Neuronal stem cell (in vitro differentiated cells): ENCODE measurements at regions not wholly inside any gene's neighbourhood (a gene's known extent, or its start where the extent isn't known, plus 50 kb on each side); places are given as distances from the start of the nearest gene placed in this dataset.

Experiments
- DNase-seq: peaks from one replicate; pipeline ENCODE4 v3.0.0-alpha.2; 2013; ENCODE audit warnings: low spot score
- H2AFZ ChIP-seq: one replicate; pipeline ENCODE4 v1.6.1; 2013; ENCODE audit warnings: mild to moderate bottlenecking, low read length, inconsistent platforms
- H2AK5ac ChIP-seq: 2 replicates; pipeline ENCODE4 v1.6.1; 2013; ENCODE audit warnings: low read depth, mild to moderate bottlenecking, inconsistent platforms, low read length, moderate library complexity, mixed read lengths
- H2BK120ac ChIP-seq: 2 replicates; pipeline ENCODE4 v1.6.1; 2013; ENCODE audit warnings: low read depth, mild to moderate bottlenecking, inconsistent platforms, low read length, moderate library complexity, mixed read lengths
- H2BK12ac ChIP-seq: one replicate; pipeline ENCODE4 v1.6.1; 2013; ENCODE audit warnings: low read length, inconsistent platforms
- H2BK15ac ChIP-seq: 2 replicates; pipeline ENCODE4 v1.6.1; 2013; ENCODE audit warnings: mild to moderate bottlenecking, low read length, inconsistent platforms, mixed read lengths
- H2BK5ac ChIP-seq: one replicate; pipeline ENCODE4 v1.6.1; 2013; ENCODE audit warnings: inconsistent platforms, mild to moderate bottlenecking, low read length, moderate library complexity
- H3K14ac ChIP-seq: one replicate; pipeline ENCODE4 v1.6.1; 2013; ENCODE audit warnings: low read length, inconsistent platforms
- H3K18ac ChIP-seq: 2 replicates; pipeline ENCODE4 v1.6.1; 2013; ENCODE audit warnings: low read length, inconsistent platforms
- H3K23ac ChIP-seq: 2 replicates; pipeline ENCODE4 v1.6.1; 2013; ENCODE audit warnings: low read depth, mild to moderate bottlenecking, mixed read lengths, low read length, inconsistent platforms; ENCODE audit not compliant: poor library complexity
- H3K27ac ChIP-seq: replicated peaks from 3 replicates; pipeline ENCODE4 v1.5.1; 2013; ENCODE audit warnings: low read length, inconsistent platforms
- H3K27me3 ChIP-seq, 3 experiments: 2 replicates each; pipeline ENCODE4 v1.6.1; 2013; ENCODE audit warnings: low read length in 3 of 3, mild to moderate bottlenecking in 2 of 3, inconsistent platforms in 1 of 3, low read depth in 1 of 3, mixed read lengths in 1 of 3, moderate library complexity in 1 of 3; ENCODE audit not compliant: control insufficient read depth in 3 of 3, insufficient read depth in 3 of 3
- H3K36me3 ChIP-seq, 2 donors: replicated peaks in 1 of 2; 2 replicates each; pipeline ENCODE4 v1.6.1; 2013; ENCODE audit warnings: low read length in 2 of 2; ENCODE audit not compliant: control insufficient read depth in 2 of 2, insufficient read depth in 2 of 2
- H3K4ac ChIP-seq: 2 replicates; pipeline ENCODE4 v1.6.1; 2013; ENCODE audit warnings: inconsistent platforms, mild to moderate bottlenecking, low read length, moderate library complexity
- H3K4me1 ChIP-seq, 2 donors: 1 replicate in 1 of 2; 2 replicates in 1 of 2; pipeline ENCODE4 v1.6.1; 2013; ENCODE audit warnings: low read length in 2 of 2, low read depth in 1 of 2; ENCODE audit not compliant: control insufficient read depth in 2 of 2, insufficient read depth in 1 of 2
- H3K4me2 ChIP-seq: one replicate; pipeline ENCODE4 v1.6.1; 2013; ENCODE audit warnings: mild to moderate bottlenecking, low read length, inconsistent platforms; ENCODE audit not compliant: insufficient read depth, poor library complexity, severe bottlenecking
- H3K4me3 ChIP-seq, 2 donors: 2 replicates each; pipeline ENCODE4 v1.5.1; 2013; ENCODE audit warnings: low read length in 2 of 2, mild to moderate bottlenecking in 2 of 2, inconsistent platforms in 1 of 2, moderate library complexity in 1 of 2
- H3K79me1 ChIP-seq: one replicate; pipeline ENCODE4 v1.6.1; 2013; ENCODE audit warnings: low read depth, mild to moderate bottlenecking, inconsistent platforms, low read length, moderate library complexity
- H3K9ac ChIP-seq: one replicate; pipeline ENCODE4 v1.6.1; 2013; ENCODE audit warnings: mild to moderate bottlenecking, low read depth, low read length, inconsistent platforms; ENCODE audit not compliant: poor library complexity
- H3K9me3 ChIP-seq, 2 donors: replicated peaks in 1 of 2; 2 replicates each; pipeline versions ENCODE3 to v1.6.1; 2013; ENCODE audit warnings: low read length in 2 of 2, mild to moderate bottlenecking in 2 of 2, inconsistent platforms in 1 of 2, low read depth in 1 of 2, mixed read lengths in 1 of 2, moderate library complexity in 1 of 2; ENCODE audit not compliant: control insufficient read depth in 2 of 2, insufficient read depth in 1 of 2
- H4K8ac ChIP-seq: one replicate; pipeline ENCODE4 v1.6.1; 2013; ENCODE audit warnings: low read depth, mild to moderate bottlenecking, inconsistent platforms, low read length, moderate library complexity
- H4K91ac ChIP-seq: one replicate; pipeline ENCODE4 v1.6.1; 2013; ENCODE audit warnings: low read length, low read depth, mild to moderate bottlenecking, inconsistent platforms; ENCODE audit not compliant: poor library complexity
- WGBS, 2 donors: extraction: QIAGEN DNeasy Blood & Tissue Kit; methylation state at CpG; one replicate each; pipeline ENCODE4 v1.1.7; 2013; ENCODE audit warnings: missing lambda C conversion rate in 2 of 2, mixed read lengths in 1 of 2; ENCODE audit not compliant: insufficient read length in 2 of 2, insufficient replicate concordance in 1 of 2; ENCODE audit errors: extremely low coverage in 2 of 2; 5-methylcytosine and 5-hydroxymethylcytosine counted together

DNA sequence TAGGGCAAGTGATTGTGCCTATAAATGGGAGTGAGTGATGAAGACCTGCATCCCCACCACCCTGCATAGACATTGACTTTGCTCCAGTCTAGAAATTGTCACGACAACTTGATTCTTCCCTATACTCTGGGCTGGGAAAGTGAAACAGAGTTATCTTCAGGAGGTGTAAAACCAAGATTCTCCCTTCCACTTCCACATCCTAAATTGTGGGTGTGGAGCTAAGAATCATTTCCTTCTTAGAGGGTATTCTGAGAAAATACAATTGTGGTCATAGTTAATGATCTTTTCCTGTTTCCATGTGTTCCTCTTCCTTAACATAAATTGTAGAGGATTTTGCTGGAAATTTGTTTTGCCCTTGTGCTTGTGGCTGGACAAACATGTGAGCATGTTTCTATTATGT is 96.8 kb upstream of the PJA2 start:
- Histone ChIP-seq H3K36me3 (no peaks in the 10 kb centered on the region), H3K4me1 (no peaks in the 10 kb centered on the region), H3K4me3 (no peak overlapping the region), H3K14ac (no peak overlapping the region), H2AFZ (no peak overlapping the region), H3K4me2 (no peak overlapping the region), H2BK15ac (no peak overlapping the region), H3K27ac (no peak overlapping the region), H4K91ac (no peak overlapping the region), H3K9ac (no peak overlapping the region), H3K79me1 (no peaks in the 10 kb centered on the region), H2BK12ac (no peak overlapping the region), H3K9me3 (no peaks in the 10 kb centered on the region), H2AK5ac (no peak overlapping the region), H3K4ac (no peak overlapping the region), H3K27me3 (no peaks in the 10 kb centered on the region), H4K8ac (no peak overlapping the region), H3K18ac (no peak overlapping the region), H2BK5ac (no peak overlapping the region), H2BK120ac (no peak overlapping the region), H3K23ac (no peak overlapping the region)
- no peak for DNase-seq
- WGBS, 2 donors: no CpG with 5 or more reads among the region's 1 CpG

DNA sequence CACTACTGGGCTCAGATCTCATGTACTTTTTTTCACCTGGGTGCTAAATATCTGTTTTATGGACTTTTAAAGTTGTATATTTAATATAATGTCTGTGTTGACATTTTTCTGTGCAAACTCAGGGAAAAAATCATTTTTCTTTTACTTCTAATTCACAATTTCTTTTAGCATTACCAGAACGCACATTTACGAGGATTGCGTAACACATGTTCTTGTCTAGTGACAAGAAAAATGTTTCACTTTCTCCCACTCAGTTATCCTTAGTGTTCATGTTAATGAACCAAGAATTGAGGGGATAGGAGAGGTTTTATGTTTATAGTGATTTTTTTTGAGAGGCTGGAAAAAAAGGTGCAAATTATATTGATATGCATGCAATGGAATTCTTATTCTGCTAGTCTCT is 86.3 kb upstream of the PJA2 start:
- no peaks in the 10 kb centered on the region for H3K79me1 ChIP-seq
- no peak overlapping the region for H2BK5ac ChIP-seq
- no peak overlapping the region for H3K27ac ChIP-seq
- H3K14ac ChIP-seq: no peak overlapping the region
- no peak overlapping the region for H2AFZ ChIP-seq
- no peak overlapping the region for H2BK120ac ChIP-seq
- no peaks in the 10 kb centered on the region for H3K4me1 ChIP-seq
- no peak overlapping the region for H3K9ac ChIP-seq
- no peak overlapping the region for H4K91ac ChIP-seq
- no peaks in the 10 kb centered on the region for H3K27me3 ChIP-seq
- no peak overlapping the region for H2BK12ac ChIP-seq
- H3K9me3 ChIP-seq: no peaks in the 10 kb centered on the region
- no peak overlapping the region for H3K4ac ChIP-seq
- no peak overlapping the region for H4K8ac ChIP-seq
- H2BK15ac ChIP-seq: no peak overlapping the region
- H3K36me3 ChIP-seq: no peaks in the 10 kb centered on the region
- no peak overlapping the region for H3K18ac ChIP-seq
- WGBS, 2 donors: no CpG with 5 or more reads among the region's 3 CpGs
- no peak overlapping the region for H3K4me2 ChIP-seq
- no peak overlapping the region for H3K4me3 ChIP-seq
- no peak overlapping the region for H3K23ac ChIP-seq
- H2AK5ac ChIP-seq: no peak overlapping the region
- no peak for DNase-seq

DNA sequence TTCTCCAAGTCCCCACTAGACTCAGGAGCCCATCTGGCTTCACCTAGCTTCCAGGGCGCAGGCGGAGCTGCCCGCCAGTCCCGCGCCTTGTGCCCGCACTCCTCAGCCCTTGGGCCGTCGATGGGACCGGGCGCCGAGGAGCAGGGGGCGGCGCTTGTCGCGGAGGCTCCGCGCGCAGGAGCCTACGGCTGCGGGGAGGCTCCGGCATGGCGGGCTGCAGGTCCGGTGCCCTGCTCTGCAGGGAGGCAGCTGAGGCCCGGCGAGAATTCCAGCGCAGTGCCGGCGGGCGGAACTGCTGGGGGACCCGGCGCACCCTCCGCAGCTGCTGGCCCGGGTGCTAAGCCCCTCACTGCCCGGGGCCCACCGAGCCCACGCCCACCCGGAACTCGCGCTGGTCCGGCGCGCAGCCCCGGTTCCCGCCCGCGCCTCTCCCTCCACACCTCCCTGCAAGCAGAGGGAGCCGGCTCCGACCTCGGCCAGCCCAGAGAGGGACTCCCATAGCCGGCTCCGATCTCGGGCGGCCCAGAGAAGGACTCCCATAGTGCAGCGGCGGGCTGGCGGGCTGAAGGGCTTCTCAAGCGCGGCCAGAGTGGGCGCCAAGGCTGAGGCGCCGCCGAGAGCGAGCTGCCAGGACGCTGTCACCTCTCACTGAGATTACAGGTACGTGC is 78.1 kb upstream of the PJA2 start:
- Histone ChIP-seq H4K8ac (peak overlapping the region; percentile 74), H2BK12ac (no peak overlapping the region), H3K18ac (no peak overlapping the region), H2BK15ac (no peak overlapping the region), H3K27me3 (no peaks in the 10 kb centered on the region), H3K36me3 (no peaks in the 10 kb centered on the region), H2BK5ac (no peak overlapping the region), H2AK5ac (no peak overlapping the region), H3K14ac (no peak overlapping the region), H3K79me1 (no peaks in the 10 kb centered on the region), H3K4ac (no peak overlapping the region), H3K4me3 (no peak overlapping the region), H3K9ac (no peak overlapping the region), H2BK120ac (no peak overlapping the region), H3K23ac (no peak overlapping the region), H3K9me3 (peaks cover 0 to 2% of the 10 kb centered on the region in 2 donors), H4K91ac (no peak overlapping the region), H3K27ac (no peak overlapping the region), H3K4me2 (no peak overlapping the region), H3K4me1 (no peaks in the 10 kb centered on the region), H2AFZ (no peak overlapping the region)
- DNase-seq: no peak
- no CpG with 5 or more reads among the region's 65 CpGs for WGBS, 2 donors

DNA sequence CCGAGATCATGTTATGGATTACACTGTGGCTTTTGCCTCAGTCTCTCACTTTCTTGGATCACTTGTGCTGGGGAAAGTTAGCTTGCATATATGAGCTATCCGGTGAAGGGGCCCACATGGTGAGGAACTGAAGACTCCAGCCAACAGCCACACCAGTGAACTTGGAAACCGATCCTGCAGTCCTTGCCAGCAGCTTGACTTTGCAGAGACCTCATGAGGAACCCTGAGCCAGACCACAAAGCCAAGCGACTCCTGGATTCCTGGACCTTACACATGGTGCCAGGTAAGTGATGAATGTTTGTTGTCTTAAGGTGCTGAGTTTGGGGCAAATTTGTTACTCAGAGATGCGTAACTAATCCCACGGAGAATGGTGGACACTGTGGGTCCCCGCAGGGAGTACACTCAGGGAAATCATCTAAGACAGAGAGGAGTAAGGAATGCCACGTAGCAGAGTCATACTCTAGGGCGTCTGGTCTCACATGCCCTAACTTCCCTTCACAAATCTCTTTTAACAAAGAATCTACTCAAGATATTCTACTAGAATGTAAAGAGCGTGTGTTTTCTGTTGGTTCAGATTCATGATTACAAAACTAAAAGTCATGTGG is 76.5 kb upstream of the PJA2 start:
- H4K91ac ChIP-seq: no peak overlapping the region
- H3K4me3 ChIP-seq: no peak overlapping the region
- DNase-seq: no peak
- no peak overlapping the region for H3K14ac ChIP-seq
- H3K23ac ChIP-seq: no peak overlapping the region
- H3K9ac ChIP-seq: no peak overlapping the region
- no peak overlapping the region for H3K4me2 ChIP-seq
- H2BK12ac ChIP-seq: no peak overlapping the region
- no peak overlapping the region for H3K27ac ChIP-seq
- H3K79me1 ChIP-seq: no peaks in the 10 kb centered on the region
- H2BK120ac ChIP-seq: no peak overlapping the region
- no peaks in the 10 kb centered on the region for H3K36me3 ChIP-seq
- no peaks in the 10 kb centered on the region for H3K4me1 ChIP-seq
- no peak overlapping the region for H3K4ac ChIP-seq
- no peaks in the 10 kb centered on the region for H3K27me3 ChIP-seq
- no peak overlapping the region for H2BK15ac ChIP-seq
- WGBS, 2 donors: no CpG with 5 or more reads among the region's 10 CpGs
- H2AK5ac ChIP-seq: no peak overlapping the region
- H2AFZ ChIP-seq: no peak overlapping the region
- H2BK5ac ChIP-seq: no peak overlapping the region
- H4K8ac ChIP-seq: no peak overlapping the region
- H3K9me3 ChIP-seq: peaks cover 0 to 2% of the 10 kb centered on the region in 2 donors
- H3K18ac ChIP-seq: no peak overlapping the region
